ENCODE measurements at regions not wholly inside any gene's neighbourhood (a gene's known extent, or its start where the extent isn't known, plus 50 kb on each side); places are given as distances from the start of the nearest gene placed in this dataset.

GRCh38 chr7:130945411-130945811 is 211.4 kb upstream of the KLF14 start:
- no peak overlapping the region for H3K27ac ChIP-seq
- no peak for TF ChIP-seq ZFX (IDR thresholded peaks at IDR 0.05; ENCODE audit: borderline replicate concordance)
- TF ChIP-seq CTCF (IDR thresholded peaks at IDR 0.05): no peak

GRCh38 chr7:130946114-130946513 is 212.1 kb upstream of the KLF14 start:
- TF ChIP-seq ZFX (IDR thresholded peaks at IDR 0.05; ENCODE audit: borderline replicate concordance) (no peak), CTCF (IDR thresholded peaks at IDR 0.05) (no peak)
- H3K27ac ChIP-seq: no peak overlapping the region

GRCh38 chr7:130947792-130948580 is 214.0 kb upstream of the KLF14 start:
- TF ChIP-seq ZFX (IDR thresholded peaks at IDR 0.05; ENCODE audit: borderline replicate concordance) (no peak), CTCF (IDR thresholded peaks at IDR 0.05) (no peak)
- no peak overlapping the region for H3K27ac ChIP-seq

GRCh38 chr7:130948822-130949221 is 214.8 kb upstream of the KLF14 start:
- TF ChIP-seq CTCF (IDR thresholded peaks at IDR 0.05) (no peak), ZFX (IDR thresholded peaks at IDR 0.05; ENCODE audit: borderline replicate concordance) (no peak)
- no peak overlapping the region for H3K27ac ChIP-seq

GRCh38 chr7:130949550-130949949 is 215.5 kb upstream of the KLF14 start:
- H3K27ac ChIP-seq: no peak overlapping the region
- TF ChIP-seq ZFX (IDR thresholded peaks at IDR 0.05; ENCODE audit: borderline replicate concordance) (no peak), CTCF (IDR thresholded peaks at IDR 0.05) (no peak)

GRCh38 chr7:130950054-130950453 is 216.0 kb upstream of the KLF14 start:
- H3K27ac ChIP-seq: no peak overlapping the region
- no peak for TF ChIP-seq CTCF (IDR thresholded peaks at IDR 0.05)
- no peak for TF ChIP-seq ZFX (IDR thresholded peaks at IDR 0.05; ENCODE audit: borderline replicate concordance)

GRCh38 chr7:130950741-130951140 is 216.7 kb upstream of the KLF14 start:
- no peak overlapping the region for H3K27ac ChIP-seq
- TF ChIP-seq ZFX (IDR thresholded peaks at IDR 0.05; ENCODE audit: borderline replicate concordance) (no peak), CTCF (IDR thresholded peaks at IDR 0.05) (no peak)

All from 22Rv1 (cell line).